HG03469 (cell line): ENCODE measurements at regions not wholly inside any gene's neighbourhood (a gene's known extent, or its start where the extent isn't known, plus 50 kb on each side); places are given as distances from the start of the nearest gene placed in this dataset.
"Not testable (repeated sequence)": the region's sequence is repeated elsewhere in the genome, so short reads cannot be mapped to it uniquely, and the experiment has no call there.

Experiments
- ATAC-seq: cut with Tn5 transposase; IDR thresholded peaks from one replicate; pipeline ENCODE4 v1.9.1; 2021; ENCODE audit warnings: mild to moderate bottlenecking, moderate library complexity, moderate number of reproducible peaks; ENCODE audit not compliant: unreplicated experiment

GRCh38 chr18:73355121-73355520 is 487.3 kb upstream of the NETO1 start:
- ATAC-seq, result no peak

- ATAC-seq, result no peak
Measured at GRCh38 chr18:73352546-73352945, 484.8 kb upstream of the NETO1 start.

- ATAC-seq, result peak; percentile 63
Measured at GRCh38 chr18:73340135-73340977, 472.6 kb upstream of the NETO1 start.

- ATAC-seq, result no peak
Measured at GRCh38 chr18:73331212-73331772, 463.5 kb upstream of the NETO1 start.

DNA sequence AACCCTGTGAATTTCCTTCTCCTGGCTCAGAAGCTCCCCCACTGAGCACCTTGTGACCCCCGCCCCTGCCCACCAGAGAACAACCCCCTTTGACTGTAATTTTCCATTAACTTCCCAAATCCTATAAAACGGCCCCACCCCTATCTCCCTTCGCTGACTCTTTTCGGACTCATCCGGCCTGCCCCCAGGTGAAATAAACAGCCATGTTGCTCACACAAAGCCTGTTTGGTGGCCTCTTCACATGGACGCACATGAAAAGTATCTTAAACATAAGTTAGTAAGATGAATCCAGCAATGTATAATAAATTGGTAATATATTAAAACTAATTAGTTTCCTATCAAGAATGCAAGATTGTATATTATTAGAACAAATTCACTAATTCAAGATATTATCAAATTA is 462.3 kb upstream of the NETO1 start:
- not testable (repeated sequence) for ATAC-seq

DNA sequence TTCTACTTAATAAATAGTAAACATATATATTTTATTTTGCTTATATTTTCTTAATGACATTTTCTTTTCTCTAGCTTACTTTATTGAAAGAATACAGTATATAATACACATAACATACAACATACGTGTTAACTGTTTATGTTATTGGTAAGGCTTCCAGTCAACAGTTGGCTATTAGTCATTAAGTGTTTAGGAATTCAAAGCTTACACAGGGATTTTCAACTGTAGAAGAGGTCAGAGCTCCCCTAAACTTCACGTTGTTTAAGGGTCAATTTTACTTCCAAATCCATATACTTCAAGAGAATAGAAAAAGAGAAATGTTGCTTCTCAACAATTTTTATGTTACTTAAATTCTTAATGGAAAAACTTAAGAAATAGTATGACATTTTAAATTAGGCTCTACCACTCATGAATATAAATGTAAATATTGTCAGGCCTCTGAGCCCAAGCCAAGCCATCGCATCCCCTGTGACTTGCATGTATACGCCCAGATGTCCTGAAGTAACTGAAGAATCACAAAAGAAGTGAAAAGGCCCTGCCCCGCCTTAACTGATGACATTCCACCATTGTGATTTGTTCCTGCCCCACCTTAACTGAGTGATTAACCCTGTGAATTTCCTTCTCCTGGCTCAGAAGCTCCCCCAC is 456.5 kb upstream of the NETO1 start:
- ATAC-seq, result not testable (repeated sequence)

DNA sequence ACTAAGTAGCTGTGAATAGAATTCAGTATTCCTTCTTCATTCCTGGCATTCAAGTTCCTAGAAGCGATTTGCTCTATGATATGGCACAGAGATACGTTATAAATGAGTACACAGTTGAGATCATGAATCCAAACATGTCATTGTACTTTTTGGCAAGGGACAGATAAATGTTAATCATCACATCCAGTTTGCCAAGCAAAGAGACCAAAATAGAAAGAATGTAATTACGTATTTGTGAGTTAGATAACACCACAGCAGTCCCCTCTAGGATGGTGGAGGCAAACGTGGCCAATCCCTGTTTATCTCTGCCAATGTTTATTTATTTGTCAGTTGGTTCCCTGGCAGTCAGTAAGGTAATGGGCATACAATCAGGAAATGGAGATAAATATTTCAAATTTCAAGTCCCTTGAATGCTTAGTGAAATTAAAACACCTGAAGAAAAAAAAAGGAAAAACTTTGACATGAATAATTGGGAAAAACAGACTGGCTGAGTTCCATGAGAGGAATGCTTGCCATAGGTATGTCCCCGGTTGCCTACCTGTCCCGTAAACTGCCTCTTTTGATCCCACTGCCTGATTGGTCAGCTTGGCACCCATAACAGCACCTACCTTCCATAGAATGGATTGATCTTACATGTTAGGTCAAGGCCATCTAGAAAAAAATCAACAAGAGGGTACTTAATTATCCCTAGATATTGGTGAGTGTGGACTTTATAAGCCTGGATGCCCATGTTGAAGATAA is 451.1 kb upstream of the NETO1 start:
- no peak for ATAC-seq

- no peak for ATAC-seq
Measured at GRCh38 chr18:73316513-73316912, 448.7 kb upstream of the NETO1 start.

- ATAC-seq, result no peak
Measured at GRCh38 chr18:73315381-73315780, 447.6 kb upstream of the NETO1 start.

GRCh38 chr18:73313476-73313875 is 445.7 kb upstream of the NETO1 start:
- ATAC-seq, result no peak

DNA sequence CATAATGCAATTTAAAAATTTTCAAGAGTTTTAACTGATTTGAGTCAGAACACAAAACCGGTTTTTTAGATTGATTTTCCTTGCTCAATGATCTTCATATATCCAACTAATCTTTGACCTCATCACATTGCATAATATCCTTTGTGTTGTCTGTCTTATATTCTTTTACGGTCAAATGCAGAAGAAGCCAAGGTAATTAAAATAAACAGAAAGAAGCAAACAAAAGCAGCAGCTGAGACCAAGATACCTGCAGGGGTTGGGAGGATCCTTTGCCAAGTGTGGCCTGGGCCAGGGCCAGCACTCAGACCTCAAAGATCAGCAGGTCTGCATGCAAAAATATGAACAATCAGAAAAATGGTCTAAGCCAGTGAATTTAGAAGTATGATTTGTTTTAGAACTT is 428.9 kb upstream of the NETO1 start:
- no peak for ATAC-seq

DNA sequence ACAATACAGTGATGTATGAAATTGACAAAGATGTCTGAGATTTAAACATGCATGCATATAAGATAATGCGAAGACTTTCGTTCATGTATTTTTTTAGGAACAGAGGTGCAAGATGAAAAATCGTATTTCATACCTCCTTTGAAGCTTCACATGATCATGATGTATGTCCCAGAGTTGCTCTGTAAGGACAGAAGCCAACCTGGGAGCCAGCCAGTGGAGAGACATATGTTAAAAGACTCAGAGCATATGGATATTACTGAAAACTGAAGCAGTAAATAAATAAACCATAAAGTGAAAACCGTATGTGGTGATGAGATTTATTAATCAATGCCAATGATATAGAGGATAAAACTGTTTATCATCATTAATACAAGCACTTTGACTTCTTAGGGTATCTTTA is 424.4 kb upstream of the NETO1 start:
- ATAC-seq, result no peak

DNA sequence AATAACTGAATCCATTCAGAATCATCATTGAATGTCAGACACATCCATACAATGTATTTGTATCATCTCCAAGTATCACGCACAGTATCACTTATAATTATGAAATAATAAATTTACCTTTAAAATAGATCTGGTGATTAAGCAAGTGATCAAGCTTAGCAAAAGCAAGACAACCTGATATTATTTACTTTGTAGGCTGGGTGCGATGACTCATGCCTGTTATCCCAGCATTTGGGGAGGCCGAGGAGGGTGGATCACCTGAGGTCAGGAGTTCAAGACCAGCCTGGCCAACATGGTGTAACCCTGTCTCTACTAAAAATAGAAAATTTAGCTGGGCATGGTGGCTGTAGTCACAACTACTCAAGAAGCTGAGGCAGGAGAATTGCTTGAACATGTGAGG is 421.0 kb upstream of the NETO1 start:
- ATAC-seq, result no peak

GRCh38 chr18:73286584-73286983 is 418.8 kb upstream of the NETO1 start:
- ATAC-seq, result no peak

- ATAC-seq, result no peak
Measured at GRCh38 chr18:73283788-73284187, 416.0 kb upstream of the NETO1 start.

GRCh38 chr18:73283032-73283431 is 415.2 kb upstream of the NETO1 start:
- ATAC-seq, result no peak

DNA sequence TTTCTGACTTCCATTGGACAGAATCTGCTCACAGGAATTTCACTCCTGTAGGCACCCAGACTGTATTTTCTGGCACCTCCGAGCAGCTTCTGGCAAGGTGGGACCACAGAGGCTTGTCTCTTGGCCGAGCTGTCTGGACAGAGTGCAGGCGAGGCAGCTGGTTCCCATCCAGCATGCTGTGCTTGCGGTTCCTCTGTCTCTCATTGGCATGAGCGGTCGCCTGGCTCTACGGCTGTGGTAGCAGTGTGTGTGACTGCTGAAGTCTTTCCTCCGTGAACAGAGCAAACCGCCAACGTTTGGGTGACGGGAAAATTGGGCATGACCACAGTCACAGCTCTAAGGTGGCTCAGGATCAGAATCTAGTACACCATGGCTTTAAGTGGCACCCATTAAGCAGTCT is 411.7 kb upstream of the NETO1 start:
- no peak for ATAC-seq

GRCh38 chr18:73274812-73275621 is 407.2 kb upstream of the NETO1 start:
- no peak for ATAC-seq

DNA sequence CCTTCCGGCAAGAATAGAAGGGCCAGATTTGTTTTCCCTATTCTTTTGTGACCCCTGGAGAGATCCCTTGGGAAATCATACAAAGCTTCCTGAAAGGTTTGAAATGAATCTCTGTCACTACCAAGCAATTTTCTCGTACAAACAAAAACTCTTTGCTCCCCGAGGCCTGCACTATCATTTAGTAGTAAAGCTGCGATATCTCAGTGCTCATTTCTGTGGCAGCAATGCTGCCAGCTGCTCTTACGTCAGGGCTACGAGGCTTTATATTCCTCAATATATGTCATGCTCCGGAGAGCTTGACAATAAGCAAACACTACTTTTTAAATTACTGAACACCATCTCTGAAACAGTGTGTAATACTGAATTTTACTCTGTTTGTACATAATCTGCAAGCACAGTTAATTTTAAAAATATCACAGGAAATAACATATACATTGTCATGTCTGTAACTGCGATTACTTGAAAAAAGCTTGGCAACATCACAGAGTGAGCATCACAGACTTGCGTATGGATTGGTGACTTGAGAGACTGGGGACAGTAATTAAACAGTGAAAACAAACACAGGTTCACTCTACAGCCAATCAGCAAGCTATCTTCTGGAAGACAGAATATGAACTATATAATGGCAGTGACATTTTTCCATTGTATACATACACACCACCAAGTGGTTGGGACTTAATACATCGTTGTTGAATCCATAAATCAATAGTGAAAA is 403.3 kb upstream of the NETO1 start:
- ATAC-seq, result no peak

DNA sequence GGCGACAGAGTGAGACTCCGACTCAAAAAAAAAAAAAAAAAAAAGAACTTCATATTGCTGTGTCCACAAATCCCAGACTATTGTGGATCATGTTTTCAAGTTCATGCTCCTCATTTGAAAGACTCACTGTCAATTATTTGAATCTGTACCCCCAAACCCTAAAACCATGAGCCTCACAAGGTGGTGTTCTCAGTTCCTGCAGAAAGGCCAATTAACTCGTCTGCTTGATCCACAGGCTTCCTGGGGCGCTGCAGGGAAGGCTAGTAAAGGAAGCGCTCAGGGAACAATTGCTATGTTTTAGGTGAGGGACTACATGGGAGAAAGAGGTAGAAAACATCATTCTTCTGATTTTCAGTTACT is 396.8 kb upstream of the NETO1 start:
- ATAC-seq, result no peak
